WTC11 (cell line): ENCODE measurements at regions not wholly inside any gene's neighbourhood (a gene's known extent, or its start where the extent isn't known, plus 50 kb on each side); places are given as distances from the start of the nearest gene placed in this dataset.

Experiments used
- ATAC-seq: fragments of 200-7000 bp; cut with Tn5 transposase; 2 replicates; pipeline ENCODE4 v1.10.0; 2021; ENCODE audit warnings: mild to moderate bottlenecking, moderate library complexity
- CTCF ChIA-PET: fragments of 300-600 bp; sonication (Branson Sonifier 250); formaldehyde crosslinking; loops from one replicate; lab custom pipeline; 2021; ENCODE audit warnings: antibody characterized with exemption; lab: Charles Lee
- POLR2A ChIA-PET: fragments of 350-600 bp; sonication (Branson Sonifier 250); formaldehyde crosslinking; loops from one replicate; lab custom pipeline; 2021; ENCODE audit warnings: antibody characterized with exemption; lab: Charles Lee
- DNase-seq: peaks from one replicate; pipeline ENCODE4 v3.0.0; 2021; ENCODE audit warnings: low spot score
- H3K27ac Mint-ChIP-seq: 2 replicates; pipeline ENCODE4 v1.8.0; 2021; ENCODE audit warnings: mixed read lengths
- H3K27me3 Mint-ChIP-seq: 2 replicates; pipeline ENCODE4 v1.8.0; 2021; ENCODE audit warnings: low read depth, mild to moderate bottlenecking, moderate library complexity, mixed read lengths
- H3K36me3 Mint-ChIP-seq: 2 replicates; pipeline ENCODE4 v1.8.0; 2021; ENCODE audit warnings: mixed read lengths
- H3K4me1 Mint-ChIP-seq: 2 replicates; pipeline ENCODE4 v1.8.0; 2022; ENCODE audit warnings: mixed read lengths
- H3K4me3 Mint-ChIP-seq: 2 replicates; pipeline ENCODE4 v1.8.0; 2021; ENCODE audit warnings: mild to moderate bottlenecking, moderate library complexity, mixed read lengths
- H3K9me3 Mint-ChIP-seq: 2 replicates; pipeline ENCODE4 v1.8.0; 2021; ENCODE audit warnings: mixed read lengths
- ATF1 ChIP-seq: sonication (generic); formaldehyde crosslinking; IDR thresholded peaks from 2 replicates; pipeline ENCODE4 v1.8.1; 2023; ENCODE audit warnings: mild to moderate bottlenecking, moderate library complexity, missing genetic modification reagents
- ATF2 ChIP-seq: sonication (generic); formaldehyde crosslinking; IDR thresholded peaks from 2 replicates; pipeline ENCODE4 v1.8.1; 2022; ENCODE audit warnings: low read depth, missing genetic modification reagents, borderline replicate concordance
- CDX4 ChIP-seq: fragments of 250-450 bp; sonication (Bioruptor Pico); IDR thresholded peaks from 2 replicates; pipeline ENCODE4 v1.9.0; 2021; ENCODE audit warnings: moderate library complexity, mild to moderate bottlenecking, inconsistent platforms, borderline replicate concordance
- CTCF ChIP-seq: fragments of 200-600 bp; IDR thresholded peaks from 2 replicates; pipeline ENCODE4 v1.8.0; 2022; ENCODE audit warnings: antibody characterized with exemption
- E2F4 ChIP-seq: sonication (generic); formaldehyde crosslinking; IDR thresholded peaks from 2 replicates; pipeline ENCODE4 v1.8.1; 2022; ENCODE audit warnings: low read depth, mild to moderate bottlenecking, moderate library complexity, missing genetic modification reagents, borderline replicate concordance
- GABPB1 ChIP-seq: sonication (generic); formaldehyde crosslinking; IDR thresholded peaks from 2 replicates; pipeline ENCODE4 v1.8.1; 2023; ENCODE audit warnings: mild to moderate bottlenecking, missing genetic modification reagents
- HMGXB4 ChIP-seq: sonication (generic); formaldehyde crosslinking; IDR thresholded peaks from 2 replicates; pipeline ENCODE4 v1.8.1; 2023; ENCODE audit warnings: mild to moderate bottlenecking, moderate library complexity, missing genetic modification reagents
- JAZF1 ChIP-seq: fragments of 250-450 bp; sonication (Bioruptor Pico); IDR thresholded peaks from 2 replicates; pipeline ENCODE4 v1.9.0; 2021; ENCODE audit warnings: moderate library complexity, mild to moderate bottlenecking, inconsistent platforms
- JUN ChIP-seq: sonication (generic); formaldehyde crosslinking; IDR thresholded peaks from 2 replicates; pipeline ENCODE4 v1.8.0; 2023; ENCODE audit warnings: mild to moderate bottlenecking, missing genetic modification reagents
- MLX ChIP-seq: sonication (generic); formaldehyde crosslinking; IDR thresholded peaks from 2 replicates; pipeline ENCODE4 v1.8.1; 2023; ENCODE audit warnings: mild to moderate bottlenecking, missing genetic modification reagents, moderate library complexity
- MYBL2 ChIP-seq: sonication (generic); formaldehyde crosslinking; IDR thresholded peaks from 2 replicates; pipeline ENCODE4 v1.8.1; 2023; ENCODE audit warnings: mild to moderate bottlenecking, moderate library complexity, missing genetic modification reagents
- NFATC4 ChIP-seq: fragments of 250-450 bp; sonication (Bioruptor Pico); IDR thresholded peaks from 2 replicates; pipeline ENCODE4 v1.9.0; 2021; ENCODE audit warnings: mild to moderate bottlenecking
- NFE2L1 ChIP-seq: sonication (generic); formaldehyde crosslinking; IDR thresholded peaks from 2 replicates; pipeline ENCODE4 v1.8.1; 2023; ENCODE audit warnings: missing genetic modification reagents
- OVOL2 ChIP-seq: fragments of 250-450 bp; sonication (Bioruptor Pico); IDR thresholded peaks from 2 replicates; pipeline ENCODE4 v1.9.0; 2021; ENCODE audit warnings: mild to moderate bottlenecking, borderline replicate concordance
- PRDM15 ChIP-seq: sonication (generic); formaldehyde crosslinking; IDR thresholded peaks from 2 replicates; pipeline ENCODE4 v1.8.0; 2022; ENCODE audit warnings: missing genetic modification reagents
- PRRX2 ChIP-seq: fragments of 250-450 bp; sonication (Bioruptor Pico); IDR thresholded peaks from 2 replicates; pipeline ENCODE4 v1.8.0; 2021; ENCODE audit warnings: mild to moderate bottlenecking
- TEAD1 ChIP-seq: sonication (generic); formaldehyde crosslinking; IDR thresholded peaks from 2 replicates; pipeline ENCODE4 v1.8.0; 2022; ENCODE audit warnings: mild to moderate bottlenecking, missing genetic modification reagents
- ZNF121 ChIP-seq: sonication (generic); formaldehyde crosslinking; IDR thresholded peaks from 2 replicates; pipeline ENCODE4 v1.8.0; 2023; ENCODE audit warnings: missing genetic modification reagents
- ZNF263 ChIP-seq: sonication (generic); formaldehyde crosslinking; IDR thresholded peaks from 2 replicates; pipeline ENCODE4 v1.8.1; 2022; ENCODE audit warnings: low read depth, mild to moderate bottlenecking, moderate library complexity, missing genetic modification reagents
- ZNF281 ChIP-seq: sonication (generic); formaldehyde crosslinking; IDR thresholded peaks from 2 replicates; pipeline ENCODE4 v1.8.0; 2023; ENCODE audit warnings: mild to moderate bottlenecking, missing genetic modification reagents
- ZNF416 ChIP-seq: fragments of 250-450 bp; sonication (Bioruptor Pico); IDR thresholded peaks from 2 replicates; pipeline ENCODE4 v1.9.0; 2021; ENCODE audit warnings: mild to moderate bottlenecking, inconsistent platforms

GRCh38 chr4:129783596-129783995 lies 687.6 kb downstream of the C4orf33 start:
- CTCF ChIA-PET: no interaction called here
- no peak for TF ChIP-seq ATF1 (CRISPR knock-in tag)
- TF ChIP-seq ATF2: no peak
- no peak for TF ChIP-seq OVOL2
- TF ChIP-seq NFATC4 (CRISPR knock-in tag): no peak
- no peak for TF ChIP-seq ZNF281 (CRISPR knock-in tag)
- TF ChIP-seq PRDM15: no peak
- TF ChIP-seq ZNF263 (CRISPR knock-in tag): no peak
- no peak for TF ChIP-seq MYBL2
- TF ChIP-seq NFE2L1: no peak
- no peak for TF ChIP-seq HMGXB4 (CRISPR knock-in tag)
- TF ChIP-seq CDX4 (CRISPR knock-in tag): no peak
- no peak for TF ChIP-seq E2F4
- TF ChIP-seq PRRX2 (CRISPR knock-in tag): no peak
- TF ChIP-seq JAZF1: no peak
- no peaks in the 10 kb centered on the region for H3K9me3 Mint-ChIP-seq
- no peak overlapping the region for H3K4me3 Mint-ChIP-seq
- POLR2A ChIA-PET: no interaction called here
- no peaks in the 10 kb centered on the region for H3K27me3 Mint-ChIP-seq
- H3K4me1 Mint-ChIP-seq: no peaks in the 10 kb centered on the region
- no peak overlapping the region for H3K27ac Mint-ChIP-seq
- H3K36me3 Mint-ChIP-seq: no peaks in the 10 kb centered on the region
- DNase-seq: no peak
- ATAC-seq: no peak

GRCh38 chr4:129788486-129788885 lies 692.5 kb downstream of the C4orf33 start:
- H3K9me3 Mint-ChIP-seq: no peaks in the 10 kb centered on the region
- no peak overlapping the region for H3K27ac Mint-ChIP-seq
- ChIA-PET CTCF (no interaction called here), POLR2A (no interaction called here)
- H3K4me3 Mint-ChIP-seq: no peak overlapping the region
- DNase-seq: no peak
- H3K4me1 Mint-ChIP-seq: no peaks in the 10 kb centered on the region
- no peak for ATAC-seq
- no peaks in the 10 kb centered on the region for H3K27me3 Mint-ChIP-seq
- no peaks in the 10 kb centered on the region for H3K36me3 Mint-ChIP-seq
- TF ChIP-seq JUN (CRISPR knock-in tag): no peak
- TF ChIP-seq ZNF263 (CRISPR knock-in tag): no peak
- TF ChIP-seq TEAD1 (CRISPR knock-in tag): no peak
- no peak for TF ChIP-seq HMGXB4 (CRISPR knock-in tag)
- no peak for TF ChIP-seq MLX (CRISPR knock-in tag)
- no peak for TF ChIP-seq JAZF1
- no peak for TF ChIP-seq CTCF
- TF ChIP-seq ZNF121 (CRISPR knock-in tag): no peak
- TF ChIP-seq ZNF416 (CRISPR knock-in tag): no peak
- no peak for TF ChIP-seq NFE2L1
- no peak for TF ChIP-seq GABPB1 (CRISPR knock-in tag)
